ENCODE measurements at regions not wholly inside any gene's neighbourhood (a gene's known extent, or its start where the extent isn't known, plus 50 kb on each side); places are given as distances from the start of the nearest gene placed in this dataset.

DNA sequence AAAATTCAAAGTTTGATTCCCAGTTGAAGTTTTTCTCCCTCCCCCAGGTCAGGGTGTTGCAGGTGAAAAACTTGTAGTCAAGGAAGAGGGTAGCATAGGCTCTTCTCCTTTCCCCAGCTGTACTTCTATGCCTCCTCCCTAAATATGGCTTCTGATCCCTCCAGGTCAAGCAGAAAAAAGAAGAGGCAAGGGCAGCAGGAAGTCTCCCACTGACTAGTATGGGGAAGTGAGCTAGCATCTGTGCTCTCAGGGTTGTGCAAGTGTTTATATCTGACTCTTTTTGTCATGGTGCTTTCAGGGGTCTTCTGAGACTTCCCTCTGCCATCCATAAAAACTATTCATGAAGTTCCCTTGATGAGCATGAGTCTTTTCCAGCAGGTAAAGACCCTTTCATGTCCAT is 76.0 kb downstream of the ATPSCKMT start:
- no peak for DNase-seq (ENCODE audit: low spot score)

DNA sequence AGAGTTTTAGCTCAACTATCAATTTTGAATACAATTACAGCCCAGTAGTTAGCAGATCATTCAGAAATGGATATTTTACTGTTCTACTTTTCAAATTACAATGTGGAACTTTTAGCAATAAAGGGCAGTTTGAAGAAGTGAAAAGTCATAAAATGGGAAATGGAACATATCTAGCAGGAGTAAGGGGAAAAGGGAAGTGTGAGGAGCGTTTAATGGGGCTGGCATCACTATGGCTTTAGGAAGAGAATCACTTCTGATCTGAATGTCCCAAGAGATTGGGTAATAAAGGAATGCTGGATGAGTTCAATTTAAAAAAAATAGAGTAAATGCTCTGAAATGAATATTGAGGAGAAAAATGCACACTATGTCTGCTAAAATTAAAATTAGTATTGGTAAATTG is 77.4 kb downstream of the ATPSCKMT start:
- in situ Hi-C loops (cut with MboI; ENCODE audit: low sequenced_read_pairs, unreplicated experiment) = no loop called here
- DNase-seq (ENCODE audit: low spot score) = no peak
- TF ChIP-seq, protein P1, sequence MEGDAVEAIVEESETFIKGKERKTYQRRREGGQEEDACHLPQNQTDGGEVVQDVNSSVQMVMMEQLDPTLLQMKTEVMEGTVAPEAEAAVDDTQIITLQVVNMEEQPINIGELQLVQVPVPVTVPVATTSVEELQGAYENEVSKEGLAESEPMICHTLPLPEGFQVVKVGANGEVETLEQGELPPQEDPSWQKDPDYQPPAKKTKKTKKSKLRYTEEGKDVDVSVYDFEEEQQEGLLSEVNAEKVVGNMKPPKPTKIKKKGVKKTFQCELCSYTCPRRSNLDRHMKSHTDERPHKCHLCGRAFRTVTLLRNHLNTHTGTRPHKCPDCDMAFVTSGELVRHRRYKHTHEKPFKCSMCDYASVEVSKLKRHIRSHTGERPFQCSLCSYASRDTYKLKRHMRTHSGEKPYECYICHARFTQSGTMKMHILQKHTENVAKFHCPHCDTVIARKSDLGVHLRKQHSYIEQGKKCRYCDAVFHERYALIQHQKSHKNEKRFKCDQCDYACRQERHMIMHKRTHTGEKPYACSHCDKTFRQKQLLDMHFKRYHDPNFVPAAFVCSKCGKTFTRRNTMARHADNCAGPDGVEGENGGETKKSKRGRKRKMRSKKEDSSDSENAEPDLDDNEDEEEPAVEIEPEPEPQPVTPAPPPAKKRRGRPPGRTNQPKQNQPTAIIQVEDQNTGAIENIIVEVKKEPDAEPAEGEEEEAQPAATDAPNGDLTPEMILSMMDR (IDR thresholded peaks at IDR 0.05; ENCODE audit: borderline replicate concordance, control extremely low read depth, extremely low read depth, insufficient read depth, missing control alignments) = no peak

More for the DNA sequence above, 76.0 kb downstream of the ATPSCKMT start:
- TF ChIP-seq, protein P1 (IDR thresholded peaks at IDR 0.05; ENCODE audit: borderline replicate concordance, control extremely low read depth, extremely low read depth, insufficient read depth, missing control alignments) = no peak
- in situ Hi-C loops (cut with MboI; ENCODE audit: low sequenced_read_pairs, unreplicated experiment) = no loop called here

DNA sequence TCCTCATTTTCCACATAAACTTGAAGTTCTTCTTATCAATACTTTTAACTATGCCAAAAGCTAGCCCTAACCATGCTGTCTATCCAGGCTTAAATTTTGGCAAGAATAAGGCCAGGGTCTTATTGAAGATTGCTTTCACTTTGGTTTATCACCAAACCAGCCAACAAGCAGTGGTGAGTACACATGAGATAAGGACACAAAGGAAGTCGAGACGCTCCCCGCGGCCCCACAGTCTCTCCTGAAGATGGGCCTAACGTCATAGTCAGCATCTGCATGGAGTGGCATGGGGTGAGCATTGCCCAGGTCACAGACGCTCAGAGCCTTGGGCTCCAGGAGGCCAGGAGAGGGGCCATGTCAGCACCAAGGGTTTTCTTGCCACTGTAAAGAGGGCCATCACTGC is 80.3 kb downstream of the ATPSCKMT start:
- DNase-seq (ENCODE audit: low spot score) = no peak
- TF ChIP-seq, protein P1 (IDR thresholded peaks at IDR 0.05; ENCODE audit: borderline replicate concordance, control extremely low read depth, extremely low read depth, insufficient read depth, missing control alignments) = no peak
- in situ Hi-C loops (cut with MboI; ENCODE audit: low sequenced_read_pairs, unreplicated experiment) = no loop called here

DNA sequence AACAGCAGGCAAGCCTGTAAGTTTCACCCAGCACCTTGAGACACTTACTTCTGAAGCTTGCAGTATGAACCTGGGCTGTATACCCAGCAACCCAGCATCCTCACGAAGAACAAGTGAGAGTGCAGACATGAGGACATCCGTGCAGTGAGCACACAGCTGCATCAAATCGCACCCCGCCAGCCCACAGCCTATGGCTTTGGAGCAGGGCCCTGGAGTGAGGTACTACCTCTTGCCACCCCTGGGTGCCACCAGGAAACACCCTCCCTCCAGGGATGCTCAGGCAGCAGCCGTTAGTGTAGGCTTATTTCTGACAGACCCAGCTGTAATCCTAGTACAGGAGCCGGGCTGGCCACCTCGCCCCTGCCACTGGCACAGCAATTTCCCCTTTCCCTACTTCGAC is 81.4 kb downstream of the ATPSCKMT start:
- in situ Hi-C loops (cut with MboI; ENCODE audit: low sequenced_read_pairs, unreplicated experiment) = no loop called here

DNA sequence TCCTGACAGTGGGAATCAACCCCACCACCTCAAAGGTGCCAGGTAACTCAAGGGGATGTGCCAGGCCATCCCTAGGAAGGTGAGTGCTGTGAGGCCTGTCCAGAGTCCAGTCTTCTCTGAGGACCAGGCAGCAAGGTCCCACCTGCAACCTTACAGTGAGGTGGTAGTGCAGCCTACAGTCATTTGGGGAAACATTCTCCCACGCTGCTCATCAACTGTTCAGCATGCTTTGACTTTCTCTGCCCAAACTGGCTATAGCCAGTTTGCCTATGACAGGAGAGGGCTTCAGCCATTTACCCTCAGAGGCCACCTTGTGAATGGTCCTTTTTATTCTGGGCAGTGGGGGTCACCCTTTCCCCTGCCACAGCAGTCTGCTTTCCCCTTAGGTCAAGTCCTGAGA is 81.9 kb downstream of the ATPSCKMT start:
- in situ Hi-C loops (cut with MboI; ENCODE audit: low sequenced_read_pairs, unreplicated experiment) = no loop called here
- no peak for DNase-seq (ENCODE audit: low spot score)
- TF ChIP-seq, protein P1 (IDR thresholded peaks at IDR 0.05; ENCODE audit: borderline replicate concordance, control extremely low read depth, extremely low read depth, insufficient read depth, missing control alignments) = no peak

More for the DNA sequence above, 81.4 kb downstream of the ATPSCKMT start:
- TF ChIP-seq, protein P1 (IDR thresholded peaks at IDR 0.05; ENCODE audit: borderline replicate concordance, control extremely low read depth, extremely low read depth, insufficient read depth, missing control alignments) = no peak
- no peak for DNase-seq (ENCODE audit: low spot score)

DNA sequence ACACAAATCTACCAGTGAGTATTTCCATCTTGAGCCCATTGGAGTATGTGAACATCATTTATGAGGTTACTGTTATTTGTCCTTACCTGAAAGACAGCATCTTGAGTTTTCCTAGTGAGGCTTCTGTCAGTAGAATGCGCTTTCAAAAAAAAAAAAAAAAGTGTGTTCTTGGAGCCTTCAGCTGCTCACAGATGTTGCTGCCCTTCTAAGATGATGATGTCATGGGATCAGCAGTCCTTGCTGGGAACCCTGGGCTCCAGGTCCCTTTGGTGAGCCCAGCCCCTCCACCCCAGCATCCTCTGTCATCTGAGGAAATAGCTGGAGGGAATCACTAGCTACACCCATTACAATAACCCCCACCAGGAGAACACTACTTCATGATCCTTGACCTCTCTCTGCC is 83.3 kb downstream of the ATPSCKMT start:
- TF ChIP-seq, protein P1 (IDR thresholded peaks at IDR 0.05; ENCODE audit: borderline replicate concordance, control extremely low read depth, extremely low read depth, insufficient read depth, missing control alignments) = no peak
- in situ Hi-C loops (cut with MboI; ENCODE audit: low sequenced_read_pairs, unreplicated experiment) = no loop called here
- no peak for DNase-seq (ENCODE audit: low spot score)

DNA sequence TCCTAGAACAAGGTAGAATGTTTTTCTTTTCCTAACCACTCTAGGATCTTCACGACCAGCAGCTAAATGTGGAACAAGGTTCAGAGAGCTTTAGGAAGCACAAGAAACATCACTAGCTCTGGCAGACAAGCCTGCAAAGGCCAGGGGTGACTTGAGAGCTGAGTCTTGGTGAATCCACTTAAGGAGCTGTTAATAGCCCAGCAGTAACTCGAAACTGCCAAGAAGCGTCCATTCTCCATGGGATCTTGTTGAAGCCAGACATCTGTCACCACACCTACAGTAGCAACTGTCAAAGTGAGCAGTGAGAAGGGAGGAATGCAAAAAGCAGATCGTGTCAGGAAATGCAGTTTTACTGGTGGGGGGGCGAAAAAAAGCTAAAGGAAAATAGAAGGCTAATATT is 87.2 kb downstream of the ATPSCKMT start:
- in situ Hi-C loops (cut with MboI; ENCODE audit: low sequenced_read_pairs, unreplicated experiment) = no loop called here
- TF ChIP-seq, protein P1 (IDR thresholded peaks at IDR 0.05; ENCODE audit: borderline replicate concordance, control extremely low read depth, extremely low read depth, insufficient read depth, missing control alignments) = no peak
- DNase-seq (ENCODE audit: low spot score) = no peak
